GM23338 (cell line): ENCODE measurements at regions not wholly inside any gene's neighbourhood (a gene's known extent, or its start where the extent isn't known, plus 50 kb on each side); places are given as distances from the start of the nearest gene placed in this dataset.
"Not testable (repeated sequence)": the region's sequence is repeated elsewhere in the genome, so short reads cannot be mapped to it uniquely, and the experiment has no call there.

ENCODE experiments used
- ATAC-seq: fragments of 200-7000 bp; cut with Tn5 transposase; 3 replicates; pipeline ENCODE4 v1.9.1; 2020
- DNase-seq: peaks from one replicate; pipeline ENCODE4 v3.0.0-alpha.2; 2015; ENCODE audit warnings: low spot score
- H2AFZ ChIP-seq: fragments of 200-600 bp; sonication (generic); 2 replicates; pipeline ENCODE4 v1.8.0; 2016; ENCODE audit warnings: antibody characterized with exemption, mild to moderate bottlenecking, moderate library complexity
- H3F3A ChIP-seq: fragments of 200-600 bp; sonication (generic); replicated peaks from 2 replicates; pipeline ENCODE4 v1.8.0; 2017; ENCODE audit warnings: antibody characterized with exemption, mixed run types, low read depth
- H3K27ac ChIP-seq: fragments of 200-600 bp; sonication (generic); 2 replicates; pipeline ENCODE4 v1.6.1; 2016; ENCODE audit warnings: low read depth
- H3K27me3 ChIP-seq: fragments of 200-600 bp; sonication (generic); 2 replicates; pipeline ENCODE4 v1.8.0; 2016; ENCODE audit warnings: mild to moderate bottlenecking, mixed run types, moderate library complexity; ENCODE audit not compliant: insufficient read depth
- H3K36me3 ChIP-seq: fragments of 200-600 bp; sonication (generic); 2 replicates; pipeline ENCODE4 v1.8.0; 2016; ENCODE audit warnings: mild to moderate bottlenecking; ENCODE audit not compliant: insufficient read depth
- H3K4me1 ChIP-seq: fragments of 200-600 bp; sonication (generic); 2 replicates; pipeline ENCODE4 v1.8.0; 2016; ENCODE audit warnings: mild to moderate bottlenecking, moderate library complexity; ENCODE audit not compliant: insufficient read depth
- H3K4me2 ChIP-seq: fragments of 200-600 bp; sonication (generic); 2 replicates; pipeline ENCODE4 v1.7.1; 2017; ENCODE audit warnings: mixed run types
- H3K4me3 ChIP-seq: fragments of 200-600 bp; sonication (generic); 2 replicates; pipeline ENCODE4 v1.6.1; 2016; ENCODE audit warnings: mixed run types
- H3K79me2 ChIP-seq: fragments of 200-600 bp; sonication (generic); replicated peaks from 2 replicates; pipeline ENCODE4 v1.8.0; 2017; ENCODE audit warnings: mild to moderate bottlenecking; ENCODE audit not compliant: insufficient read depth
- H3K9me2 ChIP-seq: fragments of 200-600 bp; sonication (generic); 2 replicates; pipeline ENCODE4 v1.8.0; 2017; ENCODE audit not compliant: insufficient read depth
- H4K20me1 ChIP-seq: fragments of 200-600 bp; sonication (generic); replicated peaks from 2 replicates; pipeline ENCODE4 v1.8.0; 2017; ENCODE audit warnings: mild to moderate bottlenecking; ENCODE audit not compliant: insufficient read depth
- H3K27ac Mint-ChIP-seq: 2 replicates; pipeline ENCODE4 v1.8.0; 2020; ENCODE audit warnings: inconsistent platforms, mild to moderate bottlenecking, moderate library complexity, mixed read lengths
- H3K27me3 Mint-ChIP-seq: 3 replicates; pipeline ENCODE4 v1.8.0; 2022; ENCODE audit warnings: low read depth, mild to moderate bottlenecking, moderate library complexity, mixed read lengths, inconsistent platforms; ENCODE audit not compliant: insufficient read depth, poor library complexity
- H3K36me3 Mint-ChIP-seq: 3 replicates; pipeline ENCODE4 v1.8.0; 2021; ENCODE audit warnings: low read depth, mild to moderate bottlenecking, inconsistent platforms, moderate library complexity, mixed read lengths
- H3K4me1 Mint-ChIP-seq: 3 replicates; pipeline ENCODE4 v1.8.0; 2020; ENCODE audit warnings: mild to moderate bottlenecking, inconsistent platforms, mixed read lengths
- H3K4me3 Mint-ChIP-seq: 3 replicates; pipeline ENCODE4 v1.8.0; 2021; ENCODE audit warnings: moderate library complexity, mild to moderate bottlenecking, inconsistent platforms, mixed read lengths
- H3K9me3 Mint-ChIP-seq: 3 replicates; pipeline ENCODE4 v1.8.0; 2020; ENCODE audit warnings: moderate library complexity, mild to moderate bottlenecking, inconsistent platforms, mixed read lengths
- EZH2 ChIP-seq: fragments of 200-600 bp; sonication (generic); IDR thresholded peaks from one replicate; pipeline ENCODE4 v1.8.0; 2017; ENCODE audit warnings: antibody characterized with exemption, mild to moderate bottlenecking, low read depth; ENCODE audit not compliant: unreplicated experiment
- NANOG ChIP-seq: IDR thresholded peaks from 2 replicates; pipeline ENCODE4 v1.6.1; 2016; ENCODE audit warnings: antibody characterized with exemption, borderline replicate concordance
- POLR2AphosphoS5 ChIP-seq: IDR thresholded peaks from 2 replicates; pipeline ENCODE4 v1.6.1; 2016; ENCODE audit warnings: antibody characterized with exemption, low read depth
- STAT1 ChIP-seq: IDR thresholded peaks from one replicate; pipeline ENCODE4 v1.6.1; 2016; ENCODE audit warnings: antibody characterized with exemption; ENCODE audit not compliant: unreplicated experiment
- ZNF114 ChIP-seq: fragments of 250-450 bp; sonication (Bioruptor Pico); IDR thresholded peaks from 2 replicates; pipeline ENCODE4 v1.5.0; 2020; ENCODE audit warnings: mild to moderate bottlenecking, moderate library complexity
- ZNF331 ChIP-seq: fragments of 250-450 bp; sonication (Bioruptor Pico); IDR thresholded peaks from 2 replicates; pipeline ENCODE4 v1.5.0; 2020; ENCODE audit warnings: low read depth, mild to moderate bottlenecking, moderate library complexity
- TF ChIP-seq, protein P1 (sequence below), 2 experiments: fragments of 200-600 bp in 1 of 2; sonication (generic) in 1 of 2; conservative IDR thresholded peaks; 2 replicates each; pipeline versions ENCODE4 v1.5.1 to v1.6.1; 2016 to 2017; ENCODE audit warnings: antibody characterized with exemption in 2 of 2, low read depth in 2 of 2, mild to moderate bottlenecking in 2 of 2, moderate library complexity in 1 of 2
- TF ChIP-seq, protein P2 (sequence below): IDR thresholded peaks from 2 replicates; pipeline ENCODE4 v1.6.1; 2016; ENCODE audit warnings: antibody characterized with exemption

DNA sequence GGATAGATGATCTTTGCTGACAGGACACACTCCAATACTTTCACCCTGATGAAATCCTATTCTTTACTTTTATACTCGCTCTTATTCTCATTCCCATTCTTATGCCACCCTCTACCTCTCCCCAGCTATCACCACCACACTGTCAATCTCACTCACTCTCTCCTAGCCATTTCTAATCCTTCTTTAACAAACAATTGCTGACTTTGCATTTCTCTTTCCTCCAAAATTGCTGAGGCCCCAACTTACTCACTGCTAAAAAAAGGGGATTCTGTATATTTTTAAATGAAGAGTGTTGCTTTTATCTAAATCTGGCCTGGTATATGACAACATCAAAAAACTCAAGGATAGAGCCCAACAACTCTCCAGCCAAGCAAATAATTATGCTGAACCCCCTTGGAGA lies 515.4 kb downstream of the MATN1 start:
- not testable (repeated sequence) for H3K27me3 Mint-ChIP-seq, H2AFZ ChIP-seq, H3F3A ChIP-seq, H3K27me3 ChIP-seq, H3K36me3 Mint-ChIP-seq, H3K79me2 ChIP-seq, H3K9me3 Mint-ChIP-seq, ATAC-seq, DNase-seq, H3K4me3 Mint-ChIP-seq, H3K4me2 ChIP-seq, H3K4me1 Mint-ChIP-seq, H3K9me2 ChIP-seq, H3K27ac ChIP-seq, H3K36me3 ChIP-seq, H4K20me1 ChIP-seq, H3K4me3 ChIP-seq, H3K27ac Mint-ChIP-seq
- peaks cover 13% of the 10 kb centered on the region for H3K4me1 ChIP-seq

DNA sequence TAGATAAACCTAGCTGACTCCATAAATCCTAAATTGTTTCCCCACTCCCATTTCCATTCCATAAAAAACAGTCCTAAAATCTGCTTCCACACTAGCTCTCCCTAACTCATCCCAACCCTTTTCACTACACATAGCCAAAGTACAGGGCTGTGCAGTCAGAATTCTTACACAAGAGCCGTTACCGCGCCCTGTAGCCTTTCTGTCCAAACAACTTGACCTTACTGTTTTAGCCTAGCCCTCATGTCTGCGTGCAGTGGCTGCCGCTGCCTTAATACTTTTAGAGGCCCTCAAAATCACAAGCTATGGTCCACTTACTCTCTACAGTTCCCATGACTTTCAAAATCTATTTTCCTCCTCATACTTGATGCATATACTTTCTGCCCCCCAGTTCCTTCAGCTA lies 516.8 kb downstream of the MATN1 start:
- DNase-seq: not testable (repeated sequence)

DNA sequence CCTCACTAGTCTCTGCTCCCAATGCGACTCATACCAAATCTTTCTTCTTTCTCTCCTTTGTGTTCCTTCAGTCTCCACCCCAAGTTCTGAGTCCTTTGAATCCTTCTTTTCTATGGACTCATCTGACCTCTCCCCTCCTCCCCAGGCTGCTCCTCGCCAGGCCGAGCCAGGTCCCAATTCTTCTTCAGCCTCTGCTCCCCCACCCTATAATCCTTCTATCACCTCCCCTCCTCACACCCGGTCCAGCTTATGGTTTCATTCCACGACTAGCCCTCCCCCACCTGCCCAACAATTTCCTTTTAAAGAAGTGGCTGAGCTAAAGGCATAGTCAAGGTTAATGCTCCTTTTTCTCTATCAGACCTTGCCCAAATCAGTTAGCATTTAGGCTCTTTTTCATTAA lies 518.5 kb downstream of the MATN1 start:
- peaks cover 15% of the 10 kb centered on the region for H3K9me3 Mint-ChIP-seq
- H2AFZ ChIP-seq, H3K27me3 ChIP-seq, H3K27ac Mint-ChIP-seq, H3K4me1 Mint-ChIP-seq, H3K4me3 Mint-ChIP-seq, H4K20me1 ChIP-seq, H3K27ac ChIP-seq, H3K36me3 Mint-ChIP-seq, H3K4me2 ChIP-seq, DNase-seq, ATAC-seq, H3K79me2 ChIP-seq, H3K36me3 ChIP-seq, H3F3A ChIP-seq, H3K4me3 ChIP-seq, H3K9me2 ChIP-seq, H3K27me3 Mint-ChIP-seq: not testable (repeated sequence)
- H3K4me1 ChIP-seq: peaks cover 12% of the 10 kb centered on the region

More for the DNA sequence above, 516.8 kb downstream of the MATN1 start:
- not testable (repeated sequence) for H3K9me3 Mint-ChIP-seq, H3K4me3 Mint-ChIP-seq, H3K4me3 ChIP-seq, H3K4me2 ChIP-seq, H3K9me2 ChIP-seq, H3K27ac ChIP-seq, H3K36me3 ChIP-seq, H3K36me3 Mint-ChIP-seq, H3K27me3 ChIP-seq, H3F3A ChIP-seq, H4K20me1 ChIP-seq, H3K27ac Mint-ChIP-seq, H3K79me2 ChIP-seq, H3K4me1 Mint-ChIP-seq, ATAC-seq, H3K27me3 Mint-ChIP-seq, H2AFZ ChIP-seq
- H3K4me1 ChIP-seq: peaks cover 13% of the 10 kb centered on the region

DNA sequence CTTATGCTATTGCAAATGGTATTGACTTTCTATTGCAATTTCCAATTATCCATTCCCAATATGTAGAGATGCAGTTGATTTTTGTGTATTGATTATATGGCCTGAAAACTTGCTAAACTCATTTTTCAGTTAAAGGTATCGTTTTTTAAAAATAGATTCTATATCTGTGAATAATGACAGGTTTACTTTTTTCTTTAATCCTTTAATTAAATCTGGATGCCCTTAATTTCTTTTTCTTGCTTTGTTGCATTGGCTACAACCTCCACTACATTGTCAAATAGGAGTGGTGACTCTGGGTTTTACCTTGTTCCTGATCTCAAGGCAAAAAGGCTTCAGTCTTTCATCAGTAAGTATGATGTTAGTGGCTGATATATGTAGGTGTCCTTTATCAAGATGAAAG lies 522.4 kb downstream of the MATN1 start:
- no peaks in the 10 kb centered on the region for H3K27me3 ChIP-seq
- H3K4me2 ChIP-seq: no peak overlapping the region
- Mint-ChIP-seq H3K4me1 (peaks cover 3% of the 10 kb centered on the region; the same call in 2 of the 3 replicates), H3K9me3 (peaks cover 21% of the 10 kb centered on the region), H3K4me3 (no peak overlapping the region), H3K27ac (no peak overlapping the region), H3K36me3 (no peaks in the 10 kb centered on the region), H3K27me3 (peaks cover 6% of the 10 kb centered on the region)
- ATAC-seq (no peak), DNase-seq (no peak)
- peaks cover 3% of the 10 kb centered on the region; the same call in 1 of the 2 replicates for H3K9me2 ChIP-seq
- H3K4me3 ChIP-seq: no peak overlapping the region
- H3K79me2 ChIP-seq: no peaks in the 10 kb centered on the region
- no peak overlapping the region for H3K27ac ChIP-seq
- no peaks in the 10 kb centered on the region for H4K20me1 ChIP-seq
- no peaks in the 10 kb centered on the region for H3F3A ChIP-seq
- peaks cover 6% of the 10 kb centered on the region; the same call in 1 of the 2 replicates for H3K36me3 ChIP-seq
- H3K4me1 ChIP-seq: no peaks in the 10 kb centered on the region
- no peak overlapping the region for H2AFZ ChIP-seq
- TF ChIP-seq, protein P1, sequence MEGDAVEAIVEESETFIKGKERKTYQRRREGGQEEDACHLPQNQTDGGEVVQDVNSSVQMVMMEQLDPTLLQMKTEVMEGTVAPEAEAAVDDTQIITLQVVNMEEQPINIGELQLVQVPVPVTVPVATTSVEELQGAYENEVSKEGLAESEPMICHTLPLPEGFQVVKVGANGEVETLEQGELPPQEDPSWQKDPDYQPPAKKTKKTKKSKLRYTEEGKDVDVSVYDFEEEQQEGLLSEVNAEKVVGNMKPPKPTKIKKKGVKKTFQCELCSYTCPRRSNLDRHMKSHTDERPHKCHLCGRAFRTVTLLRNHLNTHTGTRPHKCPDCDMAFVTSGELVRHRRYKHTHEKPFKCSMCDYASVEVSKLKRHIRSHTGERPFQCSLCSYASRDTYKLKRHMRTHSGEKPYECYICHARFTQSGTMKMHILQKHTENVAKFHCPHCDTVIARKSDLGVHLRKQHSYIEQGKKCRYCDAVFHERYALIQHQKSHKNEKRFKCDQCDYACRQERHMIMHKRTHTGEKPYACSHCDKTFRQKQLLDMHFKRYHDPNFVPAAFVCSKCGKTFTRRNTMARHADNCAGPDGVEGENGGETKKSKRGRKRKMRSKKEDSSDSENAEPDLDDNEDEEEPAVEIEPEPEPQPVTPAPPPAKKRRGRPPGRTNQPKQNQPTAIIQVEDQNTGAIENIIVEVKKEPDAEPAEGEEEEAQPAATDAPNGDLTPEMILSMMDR (conservative IDR thresholded peaks at IDR 0.05; ENCODE audit: low read depth in 2 of 2): no peak
- TF ChIP-seq STAT1: no peak
- TF ChIP-seq, protein P2, sequence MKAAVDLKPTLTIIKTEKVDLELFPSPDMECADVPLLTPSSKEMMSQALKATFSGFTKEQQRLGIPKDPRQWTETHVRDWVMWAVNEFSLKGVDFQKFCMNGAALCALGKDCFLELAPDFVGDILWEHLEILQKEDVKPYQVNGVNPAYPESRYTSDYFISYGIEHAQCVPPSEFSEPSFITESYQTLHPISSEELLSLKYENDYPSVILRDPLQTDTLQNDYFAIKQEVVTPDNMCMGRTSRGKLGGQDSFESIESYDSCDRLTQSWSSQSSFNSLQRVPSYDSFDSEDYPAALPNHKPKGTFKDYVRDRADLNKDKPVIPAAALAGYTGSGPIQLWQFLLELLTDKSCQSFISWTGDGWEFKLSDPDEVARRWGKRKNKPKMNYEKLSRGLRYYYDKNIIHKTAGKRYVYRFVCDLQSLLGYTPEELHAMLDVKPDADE: no peak
- no peak for TF ChIP-seq NANOG
- no peak for TF ChIP-seq EZH2
- no peak for TF ChIP-seq POLR2AphosphoS5
- TF ChIP-seq ZNF331: no peak
- no peak for TF ChIP-seq ZNF114 (CRISPR knock-in tag)
